ENCODE measurements at regions not wholly inside any gene's neighbourhood (a gene's known extent, or its start where the extent isn't known, plus 50 kb on each side); places are given as distances from the start of the nearest gene placed in this dataset.

DNA sequence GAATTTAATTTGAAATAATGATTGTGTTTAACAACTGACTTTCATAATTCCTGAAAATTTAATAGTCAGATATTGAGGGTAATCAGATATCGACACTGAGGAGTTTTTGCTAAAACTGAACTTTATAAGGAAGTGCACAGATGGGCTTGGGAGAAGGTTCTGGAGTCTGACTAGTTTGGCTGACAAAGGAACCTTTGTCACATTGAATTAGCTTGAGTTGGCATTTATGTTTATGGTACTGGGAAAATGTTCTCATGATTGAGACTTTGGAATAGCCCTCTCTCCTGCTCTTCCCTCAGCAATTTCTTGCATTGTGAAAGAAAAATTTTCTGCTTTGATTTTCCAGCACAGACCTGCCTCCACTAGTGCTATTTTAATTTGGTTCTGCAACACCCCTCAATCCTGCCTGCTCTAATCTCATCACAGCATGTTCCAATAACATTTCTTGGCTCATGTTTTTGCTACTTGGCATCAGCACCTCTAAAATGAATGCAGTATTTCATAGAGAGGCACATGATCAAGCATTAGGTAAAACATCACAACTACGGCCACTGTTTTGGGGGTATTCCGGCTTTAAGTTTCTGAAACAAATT lies 133.9 kb upstream of the FSHR start:
- H3K36me3 ChIP-seq (replicated peaks in 1 of 2; ENCODE audit: control insufficient read depth in 1 of 2, insufficient read depth in 2 of 2, low read length in 2 of 2): no peaks in the 10 kb centered on the region
- H2AFZ ChIP-seq (ENCODE audit: insufficient read depth, low read depth, low read length, poor library complexity, severe bottlenecking): no peak overlapping the region
- H3K4me1 ChIP-seq (ENCODE audit: control insufficient read depth in 1 of 2, insufficient read depth in 2 of 2, low read length in 2 of 2): no peaks in the 10 kb centered on the region
- H3K27ac ChIP-seq (ENCODE audit: low read depth in 1 of 2, low read length in 2 of 2): no peak overlapping the region
- H3K79me2 ChIP-seq (ENCODE audit: insufficient read depth, low read length): no peaks in the 10 kb centered on the region
- H3K27ac Mint-ChIP-seq: no peak overlapping the region
- 93% methylated on average over 2 of the region's 3 CpGs for WGBS (ENCODE audit: insufficient coverage)
- H3K27me3 Mint-ChIP-seq (ENCODE audit: low read depth in 3 of 3): peaks cover 0 to 2% (median 0%) of the 10 kb centered on the region in 3 donors
- H3K9ac ChIP-seq (ENCODE audit: insufficient read depth, low read length, poor library complexity, severe bottlenecking): no peak overlapping the region
- H3K4me3 ChIP-seq (replicated peaks in 1 of 3; ENCODE audit: low read depth in 2 of 3, low read length in 3 of 3): no peak overlapping the region
- H3K36me3 Mint-ChIP-seq: no peaks in the 10 kb centered on the region
- H4K20me1 ChIP-seq (ENCODE audit: insufficient read depth, low read length): no peaks in the 10 kb centered on the region
- no peaks in the 10 kb centered on the region for H3K27me3 ChIP-seq (ENCODE audit: control insufficient read depth in 2 of 2, insufficient read depth in 2 of 2, low read length in 2 of 2)
- H3K9me3 ChIP-seq (replicated peaks in 1 of 2; ENCODE audit: control insufficient read depth in 1 of 2, insufficient read depth in 1 of 2, low read length in 2 of 2): no peaks in the 10 kb centered on the region
- no peak overlapping the region for H3K4me3 Mint-ChIP-seq
- no peak for DNase-seq
- peaks cover 0 to 2% (median 0%) of the 10 kb centered on the region in 7 donors for H3K9me3 Mint-ChIP-seq
- no peaks in the 10 kb centered on the region for H3K4me1 Mint-ChIP-seq
- H3K4me2 ChIP-seq (replicated peaks; ENCODE audit: extremely low read depth, low read length, poor library complexity, severe bottlenecking): no peak overlapping the region
- intact Hi-C loops (cut with micrococcal nuclease): no loop called here
- TF ChIP-seq, protein P1, sequence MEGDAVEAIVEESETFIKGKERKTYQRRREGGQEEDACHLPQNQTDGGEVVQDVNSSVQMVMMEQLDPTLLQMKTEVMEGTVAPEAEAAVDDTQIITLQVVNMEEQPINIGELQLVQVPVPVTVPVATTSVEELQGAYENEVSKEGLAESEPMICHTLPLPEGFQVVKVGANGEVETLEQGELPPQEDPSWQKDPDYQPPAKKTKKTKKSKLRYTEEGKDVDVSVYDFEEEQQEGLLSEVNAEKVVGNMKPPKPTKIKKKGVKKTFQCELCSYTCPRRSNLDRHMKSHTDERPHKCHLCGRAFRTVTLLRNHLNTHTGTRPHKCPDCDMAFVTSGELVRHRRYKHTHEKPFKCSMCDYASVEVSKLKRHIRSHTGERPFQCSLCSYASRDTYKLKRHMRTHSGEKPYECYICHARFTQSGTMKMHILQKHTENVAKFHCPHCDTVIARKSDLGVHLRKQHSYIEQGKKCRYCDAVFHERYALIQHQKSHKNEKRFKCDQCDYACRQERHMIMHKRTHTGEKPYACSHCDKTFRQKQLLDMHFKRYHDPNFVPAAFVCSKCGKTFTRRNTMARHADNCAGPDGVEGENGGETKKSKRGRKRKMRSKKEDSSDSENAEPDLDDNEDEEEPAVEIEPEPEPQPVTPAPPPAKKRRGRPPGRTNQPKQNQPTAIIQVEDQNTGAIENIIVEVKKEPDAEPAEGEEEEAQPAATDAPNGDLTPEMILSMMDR (IDR thresholded peaks at IDR 0.05): no peak

DNA sequence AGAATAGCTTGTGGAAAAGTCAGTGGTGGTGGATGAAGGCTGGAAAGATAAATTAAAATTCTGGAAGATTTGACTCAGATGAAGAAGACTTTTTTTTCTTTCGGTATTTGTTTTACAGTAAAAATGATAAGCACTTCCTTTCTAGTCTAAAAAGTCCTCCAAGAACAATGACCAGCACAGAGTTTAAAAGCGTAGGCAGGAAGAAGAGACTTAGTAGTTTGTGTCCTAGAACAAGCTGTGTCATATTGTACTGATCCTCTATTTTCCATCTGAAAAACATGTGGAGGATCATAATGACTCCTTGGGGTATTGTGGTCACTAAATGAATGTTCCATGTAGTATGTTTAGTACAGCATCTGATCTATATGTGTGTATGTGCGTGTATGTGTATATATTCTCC lies 132.4 kb upstream of the FSHR start:
- no peaks in the 10 kb centered on the region for H3K9me3 ChIP-seq (replicated peaks in 1 of 2; ENCODE audit: control insufficient read depth in 1 of 2, insufficient read depth in 1 of 2, low read length in 2 of 2)
- DNase-seq: no peak
- H3K9ac ChIP-seq (ENCODE audit: insufficient read depth, low read length, poor library complexity, severe bottlenecking): no peak overlapping the region
- H3K79me2 ChIP-seq (ENCODE audit: insufficient read depth, low read length): no peaks in the 10 kb centered on the region
- Mint-ChIP-seq H3K4me1 (no peaks in the 10 kb centered on the region), H3K9me3 (peaks cover 0 to 3% (median 0%) of the 10 kb centered on the region in 7 donors), H3K4me3 (no peak overlapping the region), H3K27me3 (ENCODE audit: low read depth in 3 of 3) (peaks cover 0 to 2% (median 0%) of the 10 kb centered on the region in 3 donors), H3K27ac (no peak overlapping the region), H3K36me3 (no peaks in the 10 kb centered on the region)
- no peaks in the 10 kb centered on the region for H3K27me3 ChIP-seq (ENCODE audit: control insufficient read depth in 2 of 2, insufficient read depth in 2 of 2, low read length in 2 of 2)
- intact Hi-C loops (cut with micrococcal nuclease): no loop called here
- H3K27ac ChIP-seq (ENCODE audit: low read depth in 1 of 2, low read length in 2 of 2): no peak overlapping the region
- WGBS (ENCODE audit: insufficient coverage): no CpG with 5 or more reads among the region's 3 CpGs
- TF ChIP-seq, protein P1 (IDR thresholded peaks at IDR 0.05): no peak
- no peak overlapping the region for H3K4me2 ChIP-seq (replicated peaks; ENCODE audit: extremely low read depth, low read length, poor library complexity, severe bottlenecking)
- H3K4me3 ChIP-seq (replicated peaks in 1 of 3; ENCODE audit: low read depth in 2 of 3, low read length in 3 of 3): no peak overlapping the region
- H2AFZ ChIP-seq (ENCODE audit: insufficient read depth, low read depth, low read length, poor library complexity, severe bottlenecking): no peak overlapping the region
- no peaks in the 10 kb centered on the region for H3K4me1 ChIP-seq (ENCODE audit: control insufficient read depth in 1 of 2, insufficient read depth in 2 of 2, low read length in 2 of 2)
- H4K20me1 ChIP-seq (ENCODE audit: insufficient read depth, low read length): no peaks in the 10 kb centered on the region
- H3K36me3 ChIP-seq (replicated peaks in 1 of 2; ENCODE audit: control insufficient read depth in 1 of 2, insufficient read depth in 2 of 2, low read length in 2 of 2): no peaks in the 10 kb centered on the region

Measured in CD14-positive monocyte (primary cell).